Pancreas (tissue), 10 donors: ENCODE measurements at regions not wholly inside any gene's neighbourhood (a gene's known extent, or its start where the extent isn't known, plus 50 kb on each side); places are given as distances from the start of the nearest gene placed in this dataset.
A peak's percentile ranks its signal among the peaks of the same experiment; 100 is the strongest.
"Not testable (repeated sequence)": the region's sequence is repeated elsewhere in the genome, so short reads cannot be mapped to it uniquely, and the experiment has no call there.

Experiments used
- ATAC-seq, 4 donors: fragments of 200-7000 bp; cut with Tn5 transposase; one replicate each; pipeline versions ENCODE4 v1.8.0 to v1.9.1; 2020; ENCODE audit warnings: mild to moderate bottlenecking in 4 of 4, moderate library complexity in 4 of 4
- DNase-seq, 6 donors: peaks; one replicate each; pipeline ENCODE4 v3.0.0-alpha.2; 2020
- FAIRE-seq: peaks from 2 replicates; lab custom pipeline; 2012; peaks lifted over from hg19 to GRCh38; lab: Jason Lieb, UNC
- H3K27ac ChIP-seq, 4 donors: fragments of 200-600 bp; sonication (generic); 1 replicate in 3 of 4; 2 replicates in 1 of 4; pipeline versions ENCODE4 v1.5.0 to v1.8.0; 2020
- H3K27me3 ChIP-seq, 4 donors: fragments of 200-600 bp; one replicate each; pipeline ENCODE4 v1.8.0; 2021
- H3K36me3 ChIP-seq, 3 donors: fragments of 200-600 bp; sonication (generic) in 1 of 3; one replicate each; pipeline versions ENCODE4 v1.5.0 to v1.8.0; 2020 to 2021
- H3K4me1 ChIP-seq, 3 donors: fragments of 200-600 bp; one replicate each; pipeline ENCODE4 v1.8.0; 2021
- H3K4me3 ChIP-seq, 4 donors: fragments of 200-600 bp; sonication (generic) in 2 of 4; one replicate each; pipeline versions ENCODE4 v1.5.0 to v1.8.0; 2020 to 2021
- H3K9me3 ChIP-seq, 4 donors: fragments of 200-600 bp; one replicate each; pipeline ENCODE4 v1.8.0; 2021
- WGBS, 2 donors: extraction: QIAGEN DNeasy Blood & Tissue Kit; methylation state at CpG; one replicate each; pipeline ENCODE4 v1.1.7; 2013; 5-methylcytosine and 5-hydroxymethylcytosine counted together
- intact Hi-C, 3 donors: fragments of 100-400 bp; cut with DNase I; formaldehyde crosslinking; loops; one replicate each; pipeline versions ENCODE4 v1.11.1 to v1.14.2; 2022
- TF ChIP-seq, protein P1 (sequence below), 4 donors: fragments of 200-600 bp; sonication (generic) in 3 of 4; IDR thresholded peaks; one replicate each; pipeline versions ENCODE4 v1.5.0 to v1.8.0; 2021; ENCODE audit warnings: antibody characterized with exemption in 4 of 4
- donor health status: healthy with polysubstance abuse.
- donor health status: DM: no; HTN: no; CAD: no; lungs with moderate emphysema.
- donor health status: DM: no; HTN: no; CAD: no.
- donor health status: control.
- donor health status: control.
- donor health status: Bipolar disorder and iron deficiency.
- donor health status: DM: yes; HTN: yes; CAD: no.
- donor health status: DM: no; HTN: no; CAD: no.
- donor health status: DM: no; HTN: no; CAD: no.
- donor health status: DM: yes; HTN: yes; CAD: no.

DNA sequence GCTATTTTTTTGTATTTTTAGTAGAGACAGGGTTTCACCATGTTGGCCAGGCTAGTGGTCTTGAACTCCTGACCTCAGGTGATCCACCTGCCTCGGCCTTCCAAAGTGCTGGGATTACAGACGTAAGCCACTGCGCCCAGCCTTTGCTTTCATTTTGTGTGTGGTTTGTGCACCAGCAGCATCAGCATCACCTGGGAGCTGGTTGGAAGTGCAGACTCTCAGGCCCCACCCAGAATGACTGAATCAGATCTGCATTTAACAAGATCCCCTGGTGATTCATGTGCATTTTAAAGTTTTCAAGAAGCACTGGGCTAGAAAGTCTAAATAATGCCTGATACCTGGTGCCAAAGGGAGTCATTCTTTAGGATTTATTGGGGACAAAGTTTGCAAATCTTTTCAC is 73.4 kb upstream of the BNIP2 start:
- DNase-seq (no peak), ATAC-seq (no peak), FAIRE-seq (no peak)
- 76 to 80% methylated on average over 3 of the region's 3 CpGs for WGBS, 2 donors
- H3K27ac ChIP-seq = no peak overlapping the region
- no peaks in the 10 kb centered on the region for H3K9me3 ChIP-seq
- intact Hi-C loops = no loop called here
- H3K4me3 ChIP-seq = no peak overlapping the region
- no peaks in the 10 kb centered on the region for H3K36me3 ChIP-seq
- peaks cover 0 to 3% (median 0%) of the 10 kb centered on the region in 4 donors for H3K27me3 ChIP-seq
- TF ChIP-seq, protein P1, sequence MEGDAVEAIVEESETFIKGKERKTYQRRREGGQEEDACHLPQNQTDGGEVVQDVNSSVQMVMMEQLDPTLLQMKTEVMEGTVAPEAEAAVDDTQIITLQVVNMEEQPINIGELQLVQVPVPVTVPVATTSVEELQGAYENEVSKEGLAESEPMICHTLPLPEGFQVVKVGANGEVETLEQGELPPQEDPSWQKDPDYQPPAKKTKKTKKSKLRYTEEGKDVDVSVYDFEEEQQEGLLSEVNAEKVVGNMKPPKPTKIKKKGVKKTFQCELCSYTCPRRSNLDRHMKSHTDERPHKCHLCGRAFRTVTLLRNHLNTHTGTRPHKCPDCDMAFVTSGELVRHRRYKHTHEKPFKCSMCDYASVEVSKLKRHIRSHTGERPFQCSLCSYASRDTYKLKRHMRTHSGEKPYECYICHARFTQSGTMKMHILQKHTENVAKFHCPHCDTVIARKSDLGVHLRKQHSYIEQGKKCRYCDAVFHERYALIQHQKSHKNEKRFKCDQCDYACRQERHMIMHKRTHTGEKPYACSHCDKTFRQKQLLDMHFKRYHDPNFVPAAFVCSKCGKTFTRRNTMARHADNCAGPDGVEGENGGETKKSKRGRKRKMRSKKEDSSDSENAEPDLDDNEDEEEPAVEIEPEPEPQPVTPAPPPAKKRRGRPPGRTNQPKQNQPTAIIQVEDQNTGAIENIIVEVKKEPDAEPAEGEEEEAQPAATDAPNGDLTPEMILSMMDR (IDR thresholded peaks at IDR 0.05) = no peak
- H3K4me1 ChIP-seq = no peaks in the 10 kb centered on the region

DNA sequence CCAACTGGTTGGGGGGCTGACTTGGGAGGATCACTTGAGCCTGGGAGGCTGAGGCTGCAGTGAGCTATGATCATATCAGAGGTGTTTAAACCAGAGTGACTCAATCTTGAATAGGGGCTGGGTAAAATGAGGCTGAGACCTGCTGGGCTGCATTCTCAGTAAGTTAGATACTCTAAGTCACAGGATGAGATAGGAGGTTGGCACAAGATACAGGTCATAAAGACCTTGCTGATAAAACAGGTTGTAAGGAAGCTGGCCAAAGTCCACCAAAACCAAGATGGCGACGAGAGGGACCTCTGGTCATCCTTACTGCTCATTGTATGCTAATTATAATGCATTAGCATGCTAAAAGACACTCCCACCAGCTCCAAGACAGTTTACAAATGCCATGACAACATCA is 71.1 kb upstream of the BNIP2 start:
- 47 to 58% methylated on average over 2 of the region's 2 CpGs for WGBS, 2 donors
- H3K27ac ChIP-seq, ATAC-seq, H3K9me3 ChIP-seq, H3K4me3 ChIP-seq, DNase-seq, FAIRE-seq, intact Hi-C loops, H3K27me3 ChIP-seq, H3K4me1 ChIP-seq, H3K36me3 ChIP-seq: not testable (repeated sequence)

DNA sequence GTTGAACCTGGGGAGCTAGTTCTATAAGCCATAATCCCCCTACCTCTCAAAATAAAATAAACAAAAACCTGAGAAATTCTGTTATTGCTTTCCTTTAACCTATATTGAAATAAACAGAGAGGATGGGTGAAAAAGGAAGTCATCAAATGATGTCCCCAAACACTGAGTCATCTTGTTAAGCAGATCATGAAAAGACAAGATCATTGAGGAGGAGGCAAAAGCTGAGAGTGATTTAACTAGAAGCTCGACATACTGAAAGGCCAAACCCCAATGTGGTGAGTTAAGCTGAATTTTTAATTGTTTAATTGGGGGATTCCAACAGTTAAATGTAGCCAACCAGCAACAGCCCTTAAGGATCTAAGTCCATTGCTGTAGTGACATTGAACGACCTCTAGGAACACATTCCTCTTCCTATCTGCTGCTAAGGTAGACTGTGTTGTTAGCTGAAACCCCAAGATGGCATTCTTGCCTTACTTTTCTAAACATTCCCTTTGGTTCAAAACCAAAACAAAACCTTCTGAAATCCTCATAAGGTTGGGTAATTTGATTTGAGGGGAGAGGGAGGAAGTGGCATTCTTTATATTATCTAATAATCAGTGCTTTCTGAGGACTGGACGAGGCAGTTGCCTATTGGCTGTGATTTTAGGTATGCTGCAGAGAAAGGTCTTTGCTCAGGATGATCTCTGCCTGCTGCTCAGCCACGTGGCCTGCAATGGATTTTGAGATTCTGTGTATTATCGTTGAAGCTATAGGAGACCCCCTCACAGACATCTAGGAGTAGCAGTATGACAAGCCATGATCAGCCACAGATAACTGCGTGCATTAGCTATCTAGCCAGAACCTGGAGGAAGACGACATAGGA is 62.7 kb upstream of the BNIP2 start:
- ATAC-seq (no peak), DNase-seq (no peak), FAIRE-seq (no peak)
- Histone ChIP-seq H3K4me1 (no peaks in the 10 kb centered on the region), H3K36me3 (no peaks in the 10 kb centered on the region), H3K27me3 (peaks cover 0 to 6% (median 0%) of the 10 kb centered on the region in 4 donors), H3K27ac (no peak overlapping the region), H3K4me3 (no peak overlapping the region), H3K9me3 (no peaks in the 10 kb centered on the region)
- intact Hi-C loops = no loop called here
- WGBS, 2 donors = 36 to 42% methylated on average over 7 of the region's 7 CpGs
- TF ChIP-seq, protein P1 (IDR thresholded peaks at IDR 0.05) = no peak

GRCh38 chr15:59746777-59747176 is 57.7 kb upstream of the BNIP2 start:
- ATAC-seq = no peak
- no peak for FAIRE-seq
- H3K27ac ChIP-seq = no peak overlapping the region
- no peaks in the 10 kb centered on the region for H3K9me3 ChIP-seq
- TF ChIP-seq, protein P1 (IDR thresholded peaks at IDR 0.05) = no peak
- WGBS, 2 donors = 47 to 56% methylated on average over 8 of the region's 8 CpGs
- intact Hi-C loops = no loop called here
- no peaks in the 10 kb centered on the region for H3K4me1 ChIP-seq
- peak in 1 of 6 donors; percentile 34 for DNase-seq
- peaks cover 0 to 10% (median 0%) of the 10 kb centered on the region in 4 donors for H3K27me3 ChIP-seq
- H3K36me3 ChIP-seq = no peaks in the 10 kb centered on the region
- no peak overlapping the region for H3K4me3 ChIP-seq

GRCh38 chr15:59741274-59741906 is 52.3 kb upstream of the BNIP2 start:
- intact Hi-C loops = no loop called here

More at GRCh38 chr15:59741274-59741906, 52.3 kb upstream of the BNIP2 start:
- no peaks in the 10 kb centered on the region for H3K4me1 ChIP-seq
- 31 to 36% methylated on average over 12 of the region's 12 CpGs for WGBS, 2 donors
- no peaks in the 10 kb centered on the region for H3K9me3 ChIP-seq
- no peak overlapping the region for H3K4me3 ChIP-seq
- DNase-seq = no peak
- FAIRE-seq = no peak
- TF ChIP-seq, protein P1 (IDR thresholded peaks at IDR 0.05) = no peak
- no peak overlapping the region for H3K27ac ChIP-seq
- peaks cover 0 to 4% (median 0%) of the 10 kb centered on the region in 4 donors for H3K27me3 ChIP-seq
- ATAC-seq = peak in 2 of 4 donors; percentile 58 to 72
- no peaks in the 10 kb centered on the region for H3K36me3 ChIP-seq
